GM19239 (cell line): ENCODE measurements at regions not wholly inside any gene's neighbourhood (a gene's known extent, or its start where the extent isn't known, plus 50 kb on each side); places are given as distances from the start of the nearest gene placed in this dataset.

Experiments
- DNase-seq: peaks from one replicate; pipeline ENCODE4 v3.0.0; 2011; ENCODE audit warnings: low spot score; ENCODE audit not compliant: insufficient read length
- FAIRE-seq: peaks from 2 replicates; lab custom pipeline; 2011; peaks lifted over from hg19 to GRCh38; lab: Jason Lieb, UNC

DNA sequence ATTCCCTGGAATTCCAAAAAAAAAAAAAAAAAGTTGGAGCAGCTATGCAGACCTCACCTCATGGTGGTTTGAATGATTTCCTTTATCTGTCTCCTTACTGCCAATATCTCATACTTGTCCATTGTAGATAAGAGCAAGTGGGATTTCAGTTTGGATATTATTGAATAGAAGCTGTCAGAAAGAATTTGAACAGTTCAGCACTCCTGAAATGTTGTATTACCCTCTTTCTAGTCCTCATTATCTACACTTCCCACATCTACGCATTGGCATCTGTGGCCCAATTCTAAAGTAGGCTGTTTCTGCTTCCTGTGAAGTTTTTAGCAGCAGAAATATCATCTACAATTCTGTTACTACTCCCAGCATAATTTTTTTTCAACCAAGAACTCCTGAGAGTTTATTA, 68.2 kb upstream of the KHDRBS2 start:
- no peak for FAIRE-seq
- DNase-seq, result no peak

DNA sequence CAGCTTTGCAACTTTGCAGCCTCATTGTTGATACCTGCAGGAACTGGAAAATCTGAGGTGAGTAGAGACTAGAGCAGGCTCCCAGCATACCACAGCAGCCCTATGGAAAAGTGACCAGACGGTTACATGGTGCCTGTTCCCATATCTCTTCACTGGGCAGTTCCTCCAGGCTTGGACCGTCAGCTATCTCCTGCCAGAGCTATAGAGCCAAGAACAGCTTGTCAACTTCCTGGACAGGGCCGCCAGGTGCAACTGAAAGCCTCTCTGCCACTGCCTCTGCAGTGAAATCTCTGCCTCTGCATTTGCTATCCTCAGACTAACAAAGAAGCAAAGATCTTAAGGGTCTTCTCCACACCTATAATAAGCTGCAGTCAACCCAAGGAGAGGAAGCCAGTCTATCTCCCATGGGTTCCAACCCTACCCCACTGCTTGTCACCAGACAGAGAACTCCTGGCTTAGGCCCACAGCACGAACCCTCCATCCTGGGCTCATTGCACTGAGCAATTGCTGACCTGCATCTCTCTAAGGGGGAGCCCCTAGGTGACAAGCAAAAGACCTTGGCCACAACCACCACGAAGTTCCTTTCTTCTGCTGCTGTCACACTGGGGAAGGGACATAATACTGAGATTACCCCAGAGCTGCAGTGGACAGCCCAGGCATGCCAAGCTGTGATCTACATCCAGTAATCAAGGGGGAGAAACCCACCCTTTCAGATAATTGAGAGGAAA, 60.1 kb upstream of the KHDRBS2 start:
- no peak for FAIRE-seq
- no peak for DNase-seq

- DNase-seq (no peak), FAIRE-seq (no peak)
Observed at GRCh38 chr6:62345446-62345845, 59.4 kb upstream of the KHDRBS2 start.

GRCh38 chr6:62344850-62345249, 58.8 kb upstream of the KHDRBS2 start:
- FAIRE-seq, result no peak
- no peak for DNase-seq

- DNase-seq (no peak), FAIRE-seq (no peak)
Observed at GRCh38 chr6:62338477-62338876, 52.5 kb upstream of the KHDRBS2 start.
